GM23338 (cell line): ENCODE measurements at regions not wholly inside any gene's neighbourhood (a gene's known extent, or its start where the extent isn't known, plus 50 kb on each side); places are given as distances from the start of the nearest gene placed in this dataset.

ENCODE experiments used
- ATAC-seq: fragments of 200-7000 bp; cut with Tn5 transposase; 3 replicates; pipeline ENCODE4 v1.9.1; 2020
- DNase-seq: peaks from one replicate; pipeline ENCODE4 v3.0.0-alpha.2; 2015; ENCODE audit warnings: low spot score
- H2AFZ ChIP-seq: fragments of 200-600 bp; sonication (generic); 2 replicates; pipeline ENCODE4 v1.8.0; 2016; ENCODE audit warnings: antibody characterized with exemption, mild to moderate bottlenecking, moderate library complexity
- H3F3A ChIP-seq: fragments of 200-600 bp; sonication (generic); replicated peaks from 2 replicates; pipeline ENCODE4 v1.8.0; 2017; ENCODE audit warnings: antibody characterized with exemption, mixed run types, low read depth
- H3K27ac ChIP-seq: fragments of 200-600 bp; sonication (generic); 2 replicates; pipeline ENCODE4 v1.6.1; 2016; ENCODE audit warnings: low read depth
- H3K27me3 ChIP-seq: fragments of 200-600 bp; sonication (generic); 2 replicates; pipeline ENCODE4 v1.8.0; 2016; ENCODE audit warnings: mild to moderate bottlenecking, mixed run types, moderate library complexity; ENCODE audit not compliant: insufficient read depth
- H3K36me3 ChIP-seq: fragments of 200-600 bp; sonication (generic); 2 replicates; pipeline ENCODE4 v1.8.0; 2016; ENCODE audit warnings: mild to moderate bottlenecking; ENCODE audit not compliant: insufficient read depth
- H3K4me1 ChIP-seq: fragments of 200-600 bp; sonication (generic); 2 replicates; pipeline ENCODE4 v1.8.0; 2016; ENCODE audit warnings: mild to moderate bottlenecking, moderate library complexity; ENCODE audit not compliant: insufficient read depth
- H3K4me2 ChIP-seq: fragments of 200-600 bp; sonication (generic); 2 replicates; pipeline ENCODE4 v1.7.1; 2017; ENCODE audit warnings: mixed run types
- H3K4me3 ChIP-seq: fragments of 200-600 bp; sonication (generic); 2 replicates; pipeline ENCODE4 v1.6.1; 2016; ENCODE audit warnings: mixed run types
- H3K79me2 ChIP-seq: fragments of 200-600 bp; sonication (generic); replicated peaks from 2 replicates; pipeline ENCODE4 v1.8.0; 2017; ENCODE audit warnings: mild to moderate bottlenecking; ENCODE audit not compliant: insufficient read depth
- H3K9me2 ChIP-seq: fragments of 200-600 bp; sonication (generic); 2 replicates; pipeline ENCODE4 v1.8.0; 2017; ENCODE audit not compliant: insufficient read depth
- H4K20me1 ChIP-seq: fragments of 200-600 bp; sonication (generic); replicated peaks from 2 replicates; pipeline ENCODE4 v1.8.0; 2017; ENCODE audit warnings: mild to moderate bottlenecking; ENCODE audit not compliant: insufficient read depth
- H3K27ac Mint-ChIP-seq: 2 replicates; pipeline ENCODE4 v1.8.0; 2020; ENCODE audit warnings: inconsistent platforms, mild to moderate bottlenecking, moderate library complexity, mixed read lengths
- H3K27me3 Mint-ChIP-seq: 3 replicates; pipeline ENCODE4 v1.8.0; 2022; ENCODE audit warnings: low read depth, mild to moderate bottlenecking, moderate library complexity, mixed read lengths, inconsistent platforms; ENCODE audit not compliant: insufficient read depth, poor library complexity
- H3K36me3 Mint-ChIP-seq: 3 replicates; pipeline ENCODE4 v1.8.0; 2021; ENCODE audit warnings: low read depth, mild to moderate bottlenecking, inconsistent platforms, moderate library complexity, mixed read lengths
- H3K4me1 Mint-ChIP-seq: 3 replicates; pipeline ENCODE4 v1.8.0; 2020; ENCODE audit warnings: mild to moderate bottlenecking, inconsistent platforms, mixed read lengths
- H3K4me3 Mint-ChIP-seq: 3 replicates; pipeline ENCODE4 v1.8.0; 2021; ENCODE audit warnings: moderate library complexity, mild to moderate bottlenecking, inconsistent platforms, mixed read lengths
- H3K9me3 Mint-ChIP-seq: 3 replicates; pipeline ENCODE4 v1.8.0; 2020; ENCODE audit warnings: moderate library complexity, mild to moderate bottlenecking, inconsistent platforms, mixed read lengths
- CREB1 ChIP-seq: fragments of 250-450 bp; sonication (Bioruptor Pico); IDR thresholded peaks from 2 replicates; pipeline ENCODE4 v1.5.0; 2020; ENCODE audit warnings: low read depth, mild to moderate bottlenecking, moderate library complexity
- CTCF ChIP-seq, 2 experiments: fragments of 200-600 bp in 1 of 2; sonication (generic) in 1 of 2; conservative IDR thresholded peaks; 2 replicates each; pipeline versions ENCODE4 v1.5.1 to v1.6.1; 2016 to 2017; ENCODE audit warnings: antibody characterized with exemption in 2 of 2, low read depth in 2 of 2, mild to moderate bottlenecking in 2 of 2, moderate library complexity in 1 of 2
- EZH2 ChIP-seq: fragments of 200-600 bp; sonication (generic); IDR thresholded peaks from one replicate; pipeline ENCODE4 v1.8.0; 2017; ENCODE audit warnings: antibody characterized with exemption, mild to moderate bottlenecking, low read depth; ENCODE audit not compliant: unreplicated experiment
- EZH2phosphoT487 ChIP-seq: fragments of 200-600 bp; sonication (generic); IDR thresholded peaks from one replicate; pipeline ENCODE4 v1.8.1; 2018; ENCODE audit warnings: antibody characterized with exemption; ENCODE audit not compliant: unreplicated experiment
- JUNB ChIP-seq: IDR thresholded peaks from one replicate; pipeline ENCODE4 v1.6.1; 2016; ENCODE audit warnings: antibody characterized with exemption; ENCODE audit not compliant: unreplicated experiment
- NANOG ChIP-seq: IDR thresholded peaks from 2 replicates; pipeline ENCODE4 v1.6.1; 2016; ENCODE audit warnings: antibody characterized with exemption, borderline replicate concordance
- POLR2AphosphoS5 ChIP-seq: IDR thresholded peaks from 2 replicates; pipeline ENCODE4 v1.6.1; 2016; ENCODE audit warnings: antibody characterized with exemption, low read depth
- REST ChIP-seq: IDR thresholded peaks from one replicate; pipeline ENCODE4 v1.6.1; 2018; ENCODE audit warnings: antibody characterized with exemption; ENCODE audit not compliant: unreplicated experiment
- STAT1 ChIP-seq: IDR thresholded peaks from one replicate; pipeline ENCODE4 v1.6.1; 2016; ENCODE audit warnings: antibody characterized with exemption; ENCODE audit not compliant: unreplicated experiment
- ZNF114 ChIP-seq: fragments of 250-450 bp; sonication (Bioruptor Pico); IDR thresholded peaks from 2 replicates; pipeline ENCODE4 v1.5.0; 2020; ENCODE audit warnings: mild to moderate bottlenecking, moderate library complexity
- ZNF331 ChIP-seq: fragments of 250-450 bp; sonication (Bioruptor Pico); IDR thresholded peaks from 2 replicates; pipeline ENCODE4 v1.5.0; 2020; ENCODE audit warnings: low read depth, mild to moderate bottlenecking, moderate library complexity
- ZNF462 ChIP-seq: fragments of 250-450 bp; sonication (Bioruptor Pico); IDR thresholded peaks from 2 replicates; pipeline ENCODE4 v1.5.0; 2020; ENCODE audit warnings: mild to moderate bottlenecking, moderate library complexity
- TF ChIP-seq, protein P1 (sequence below): IDR thresholded peaks from 2 replicates; pipeline ENCODE4 v1.6.1; 2016; ENCODE audit warnings: antibody characterized with exemption

DNA sequence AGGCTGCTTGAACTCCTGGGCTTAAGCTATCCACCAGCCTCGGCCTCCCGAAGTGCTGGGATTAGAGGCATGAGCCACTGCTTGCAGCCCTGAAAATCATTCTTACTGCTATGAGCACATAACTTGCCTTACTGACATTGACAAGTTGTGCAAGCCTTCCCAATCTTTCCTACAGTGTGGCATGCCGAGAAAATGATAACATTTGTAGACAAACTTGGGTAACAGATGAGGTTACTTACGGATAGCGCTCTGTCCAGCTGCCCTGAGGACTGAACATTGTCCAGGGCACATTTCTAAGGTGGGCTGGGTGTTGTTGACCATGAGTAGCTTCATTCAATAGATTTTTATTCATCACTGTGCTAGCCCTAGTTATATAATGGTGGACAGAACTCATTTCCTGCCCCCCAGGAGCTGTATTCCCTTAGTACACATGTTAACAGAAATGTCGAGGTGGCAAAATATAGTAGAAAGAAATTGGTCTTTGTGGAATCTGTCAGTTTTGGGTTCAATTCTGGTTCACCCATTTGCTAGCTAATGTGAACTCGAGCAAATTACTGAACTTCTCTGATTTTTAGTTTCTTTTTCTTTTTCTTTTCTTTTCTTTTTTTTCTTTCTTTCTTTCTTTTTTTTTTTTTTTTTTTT lies 118.4 kb upstream of the AKIRIN2 start:
- TF ChIP-seq, protein P1, sequence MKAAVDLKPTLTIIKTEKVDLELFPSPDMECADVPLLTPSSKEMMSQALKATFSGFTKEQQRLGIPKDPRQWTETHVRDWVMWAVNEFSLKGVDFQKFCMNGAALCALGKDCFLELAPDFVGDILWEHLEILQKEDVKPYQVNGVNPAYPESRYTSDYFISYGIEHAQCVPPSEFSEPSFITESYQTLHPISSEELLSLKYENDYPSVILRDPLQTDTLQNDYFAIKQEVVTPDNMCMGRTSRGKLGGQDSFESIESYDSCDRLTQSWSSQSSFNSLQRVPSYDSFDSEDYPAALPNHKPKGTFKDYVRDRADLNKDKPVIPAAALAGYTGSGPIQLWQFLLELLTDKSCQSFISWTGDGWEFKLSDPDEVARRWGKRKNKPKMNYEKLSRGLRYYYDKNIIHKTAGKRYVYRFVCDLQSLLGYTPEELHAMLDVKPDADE, result no peak
- TF ChIP-seq REST (no peak), EZH2 (no peak), ZNF462 (CRISPR knock-in tag) (no peak), POLR2AphosphoS5 (no peak), CTCF (conservative IDR thresholded peaks at IDR 0.05; ENCODE audit: low read depth in 2 of 2) (no peak), ZNF114 (CRISPR knock-in tag) (no peak), EZH2phosphoT487 (no peak), JUNB (no peak), ZNF331 (CRISPR knock-in tag) (no peak), NANOG (no peak), STAT1 (no peak), CREB1 (CRISPR knock-in tag) (no peak)
- Histone ChIP-seq H3K9me2 (no peaks in the 10 kb centered on the region), H3K36me3 (no peaks in the 10 kb centered on the region), H3F3A (no peaks in the 10 kb centered on the region), H3K4me2 (no peak overlapping the region), H3K27ac (no peak overlapping the region), H2AFZ (0 out of 2 replicates have a peak overlapping the region, but pooled peaks have one; percentile 23), H3K4me1 (no peaks in the 10 kb centered on the region), H3K27me3 (no peaks in the 10 kb centered on the region), H4K20me1 (no peaks in the 10 kb centered on the region), H3K4me3 (no peak overlapping the region), H3K79me2 (no peaks in the 10 kb centered on the region)
- H3K36me3 Mint-ChIP-seq, result no peaks in the 10 kb centered on the region
- ATAC-seq (no peak), DNase-seq (no peak)
- H3K4me3 Mint-ChIP-seq, result no peak overlapping the region
- H3K27me3 Mint-ChIP-seq, result peaks cover 2% of the 10 kb centered on the region
- H3K27ac Mint-ChIP-seq, result no peak overlapping the region
- no peaks in the 10 kb centered on the region for H3K9me3 Mint-ChIP-seq
- no peaks in the 10 kb centered on the region for H3K4me1 Mint-ChIP-seq
